ENCODE measurements at regions not wholly inside any gene's neighbourhood (a gene's known extent, or its start where the extent isn't known, plus 50 kb on each side); places are given as distances from the start of the nearest gene placed in this dataset.

DNA sequence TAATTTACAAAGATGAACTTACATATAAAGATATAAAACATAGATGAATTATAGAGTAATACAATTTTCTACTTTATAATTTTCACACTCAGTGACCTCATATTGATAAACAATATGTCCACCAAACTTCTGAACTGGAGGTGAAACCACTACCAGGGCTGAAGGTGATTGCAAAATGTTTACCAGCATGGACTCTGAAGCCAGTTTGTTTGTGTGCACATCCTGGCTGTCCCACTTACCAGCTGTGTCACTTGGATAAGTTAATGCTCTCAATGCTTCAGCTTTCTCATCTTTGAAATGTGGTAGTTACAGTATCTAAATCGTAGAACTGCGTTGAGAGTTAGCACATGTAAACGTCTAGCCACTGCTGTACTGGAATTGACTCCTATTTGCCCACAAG is 392.6 kb downstream of the HNRNPD start:
- intact Hi-C loops (cut with DNase I): no loop called here
- no peak for ATAC-seq
- DNase-seq: no peak

DNA sequence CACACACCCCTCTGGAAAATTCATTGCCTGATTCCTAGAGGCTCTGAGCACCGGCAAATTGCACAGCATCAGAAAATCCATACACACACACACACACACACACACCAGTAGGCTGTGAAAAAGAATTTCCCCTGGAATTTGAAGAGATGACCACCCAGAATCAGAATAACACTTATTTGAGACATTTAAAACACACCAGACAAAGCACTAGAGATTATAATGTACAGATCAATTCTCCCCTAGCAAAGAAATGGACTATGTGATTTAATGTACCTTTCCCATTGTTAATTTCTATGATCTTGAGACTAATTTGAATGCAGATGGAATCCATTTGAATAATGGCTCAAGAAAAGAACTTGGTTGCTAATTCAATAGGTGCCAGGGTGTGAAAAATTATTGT is 399.3 kb downstream of the HNRNPD start:
- ATAC-seq (no peak), DNase-seq (no peak)
- intact Hi-C loops (cut with DNase I): no loop called here

DNA sequence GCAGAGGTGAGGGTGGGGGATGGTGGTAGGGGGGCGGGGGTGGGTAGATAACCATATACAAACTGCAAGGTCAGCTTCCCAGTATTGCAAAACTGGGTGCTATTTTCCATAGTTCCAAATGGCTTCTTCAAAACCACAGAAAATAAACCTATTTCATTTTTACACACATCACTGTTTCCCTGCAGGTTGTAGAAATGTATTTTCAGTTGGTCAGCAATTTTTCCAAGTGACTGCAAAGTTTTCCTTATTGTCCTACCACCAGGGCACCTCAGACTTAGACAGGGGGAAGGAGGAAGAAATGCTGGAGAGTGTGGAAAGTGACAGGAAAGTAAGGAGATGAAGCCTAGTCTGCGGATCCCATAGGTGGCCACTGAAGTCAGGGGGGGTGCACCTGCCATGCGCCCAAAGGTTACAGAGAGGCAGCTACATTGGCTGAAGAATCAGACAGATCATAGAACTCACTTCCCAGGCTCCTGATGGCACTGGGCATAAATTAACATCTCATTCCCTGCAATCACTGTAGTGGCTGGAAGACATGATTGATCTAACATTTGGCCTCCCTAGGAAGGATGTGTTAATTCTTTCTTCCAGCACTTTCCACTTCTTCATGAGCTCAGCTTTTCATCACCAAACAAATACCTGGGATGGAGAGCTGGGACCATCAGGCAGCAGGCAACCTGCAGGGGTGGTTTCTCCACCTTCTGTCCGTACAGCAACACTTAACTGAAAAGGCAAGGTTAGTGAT is 402.0 kb downstream of the HNRNPD start:
- intact Hi-C loops (cut with DNase I): no loop called here
- ATAC-seq: no peak
- no peak for DNase-seq

DNA sequence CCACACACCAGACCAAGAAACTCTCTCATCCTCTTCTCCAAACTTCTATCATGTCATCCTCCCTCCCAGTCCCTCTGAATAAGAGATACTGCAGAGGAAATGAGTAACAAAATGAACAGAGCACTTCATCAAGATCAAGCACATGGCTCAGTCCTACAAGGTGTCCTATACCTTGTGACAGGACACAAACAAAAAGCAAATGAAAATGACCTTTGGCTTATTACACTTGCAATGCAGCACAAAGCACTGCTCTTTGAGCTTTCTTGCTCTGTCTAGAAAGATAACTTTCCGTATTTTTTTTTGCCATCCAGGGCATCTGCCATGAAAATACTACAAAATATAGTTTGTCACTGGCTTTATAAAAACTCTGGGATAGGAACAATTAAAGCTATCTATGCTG is 402.7 kb downstream of the HNRNPD start:
- intact Hi-C loops (cut with DNase I): no loop called here
- DNase-seq (no peak), ATAC-seq (no peak)

DNA sequence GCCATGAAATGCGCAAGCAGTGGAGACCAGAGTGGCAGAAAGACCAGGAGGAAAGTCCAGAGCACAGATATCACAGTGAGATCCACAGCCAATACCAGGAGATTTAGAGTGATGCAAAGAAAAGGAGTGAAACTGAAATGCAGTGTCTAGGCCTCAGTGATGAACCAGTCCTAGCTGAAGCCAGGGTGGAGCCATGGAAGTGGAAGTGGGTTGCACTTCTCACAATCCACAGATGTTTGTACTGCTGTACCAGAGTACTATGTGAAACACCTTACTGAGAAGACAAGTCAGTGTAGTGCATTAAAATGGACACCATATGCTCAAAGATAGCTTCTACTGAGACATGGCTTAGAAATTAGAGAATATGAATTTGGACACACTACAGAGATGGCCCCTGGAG is 403.3 kb downstream of the HNRNPD start:
- DNase-seq: no peak
- intact Hi-C loops (cut with DNase I): no loop called here

DNA sequence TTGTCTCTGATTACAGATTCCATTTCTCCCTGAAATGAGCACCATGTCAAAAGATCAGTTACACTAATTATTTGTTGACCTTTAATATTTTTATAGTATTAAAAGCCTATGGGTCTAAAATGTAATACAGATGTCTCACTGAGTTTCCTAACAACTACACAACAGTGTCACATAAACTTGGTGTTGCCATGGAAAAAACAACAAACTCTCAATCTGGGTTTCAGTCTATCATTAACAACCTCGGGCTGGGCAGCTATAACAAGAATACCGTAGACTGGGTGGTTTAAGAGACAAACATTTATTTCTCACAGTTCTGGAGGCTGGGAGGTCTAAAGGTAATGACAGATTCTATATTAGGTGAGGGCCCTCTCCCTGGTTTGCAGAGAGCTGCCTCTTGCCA is 407.1 kb downstream of the HNRNPD start:
- DNase-seq (no peak), ATAC-seq (no peak)
- intact Hi-C loops (cut with DNase I): no loop called here

More for the DNA sequence above, 403.3 kb downstream of the HNRNPD start:
- ATAC-seq: no peak

DNA sequence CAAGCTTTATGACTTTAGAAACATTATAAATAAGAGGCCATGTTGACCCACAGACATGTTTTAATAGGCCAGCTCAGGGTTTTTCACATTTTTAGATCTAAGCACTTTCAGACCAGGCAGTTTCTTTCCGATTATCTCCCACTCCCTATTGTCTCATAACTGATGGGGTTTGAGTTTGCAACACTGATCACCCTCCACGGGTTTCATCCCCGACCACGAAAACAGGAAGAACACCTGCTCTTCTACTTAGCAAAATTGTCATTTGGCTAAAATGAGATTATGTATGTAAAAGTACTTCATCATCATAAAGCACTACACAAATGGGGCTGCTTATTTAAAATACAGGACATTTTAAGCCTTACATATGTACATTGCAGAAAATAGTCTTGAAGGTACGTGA is 407.9 kb downstream of the HNRNPD start:
- no peak for ATAC-seq
- intact Hi-C loops (cut with DNase I): no loop called here

DNA sequence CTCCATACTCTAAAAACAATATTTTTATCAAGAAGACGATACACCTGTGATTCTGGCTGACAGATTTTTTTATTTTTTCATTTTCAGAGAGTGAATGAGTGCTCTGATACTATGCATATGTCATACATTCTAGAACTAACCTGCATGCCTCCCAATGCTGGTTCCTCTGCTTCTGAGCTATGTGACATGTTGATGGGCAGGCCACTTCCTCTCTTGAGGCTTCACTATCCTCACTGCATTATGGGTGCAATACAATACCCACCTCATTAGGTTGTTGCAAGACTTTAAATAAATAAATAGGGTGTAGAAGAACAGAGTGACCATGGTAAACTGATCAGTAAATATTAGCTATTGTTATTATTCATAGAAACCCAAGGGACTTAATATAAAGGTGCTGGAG is 408.3 kb downstream of the HNRNPD start:
- intact Hi-C loops (cut with DNase I): no loop called here
- DNase-seq (no peak), ATAC-seq (no peak)

More for the DNA sequence above, 407.9 kb downstream of the HNRNPD start:
- no peak for DNase-seq

DNA sequence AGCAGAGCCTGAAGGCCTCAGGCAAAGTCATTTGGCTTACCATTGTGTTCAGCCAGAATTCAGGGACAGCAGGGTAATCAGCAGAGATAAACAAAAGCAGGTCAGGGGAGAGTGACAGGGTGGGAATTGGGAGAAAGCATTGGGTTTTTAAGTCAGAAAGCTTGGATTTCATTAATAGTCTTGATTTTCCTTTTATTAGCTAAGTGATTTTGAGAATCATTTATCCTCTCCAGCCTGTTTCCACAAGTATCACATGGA is 410.1 kb downstream of the HNRNPD start:
- no peak for ATAC-seq
- no peak for DNase-seq
- intact Hi-C loops (cut with DNase I): no loop called here

DNA sequence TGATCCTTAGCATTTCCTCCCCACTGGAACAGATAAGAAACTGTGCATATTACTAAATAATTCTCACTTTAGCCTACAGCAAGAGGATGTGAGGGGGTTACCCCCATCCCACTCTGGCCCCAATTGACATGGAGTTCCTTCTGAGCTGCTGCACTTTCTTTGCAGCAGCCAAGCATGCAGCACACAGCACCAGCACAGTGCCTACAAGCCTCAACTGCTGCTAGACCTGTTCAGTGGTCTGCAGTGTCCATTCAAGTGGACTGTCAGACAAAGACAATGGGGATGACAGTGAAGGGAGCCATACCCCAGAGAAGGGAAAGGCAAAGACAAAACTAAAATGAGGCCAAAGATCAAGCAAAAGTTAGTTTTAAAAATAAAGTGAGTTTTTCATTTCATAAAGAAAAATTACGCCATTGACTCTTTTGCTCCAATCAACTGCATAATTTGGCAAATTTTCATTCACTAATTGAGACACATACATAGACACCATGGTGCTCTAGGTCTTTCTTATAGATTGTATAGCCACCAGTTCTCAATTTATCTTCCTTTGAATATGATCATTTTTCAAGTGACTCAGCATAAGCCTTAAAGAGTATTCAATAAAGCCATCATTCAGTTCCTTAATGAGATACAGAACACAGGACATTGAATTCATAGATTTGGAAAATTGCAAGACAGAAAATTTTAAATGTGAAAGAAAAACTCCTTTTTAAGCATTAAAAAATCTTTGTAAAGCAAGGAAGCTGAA is 410.6 kb downstream of the HNRNPD start:
- no peak for ATAC-seq
- DNase-seq: no peak
- intact Hi-C loops (cut with DNase I): no loop called here

DNA sequence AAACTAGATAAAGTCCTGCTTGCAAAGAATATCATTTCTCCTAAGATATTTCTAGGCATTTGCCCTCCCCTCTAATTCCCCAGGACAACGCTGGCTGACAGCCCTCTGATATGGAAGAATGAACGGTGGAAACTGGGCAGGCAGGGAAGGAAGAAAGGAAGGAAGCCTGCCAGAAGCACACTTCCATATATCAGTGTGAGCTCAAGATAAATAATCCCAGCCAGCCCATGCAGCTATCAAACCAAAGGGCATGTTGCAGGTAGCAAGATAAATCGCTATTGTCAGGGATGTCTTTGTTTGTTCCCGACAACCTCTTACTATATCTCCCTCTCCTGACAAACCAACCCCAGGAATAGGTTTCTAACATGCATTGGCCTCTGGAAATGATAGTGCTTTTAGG is 412.8 kb downstream of the HNRNPD start:
- DNase-seq (no peak), ATAC-seq (no peak)
- intact Hi-C loops (cut with DNase I): no loop called here

DNA sequence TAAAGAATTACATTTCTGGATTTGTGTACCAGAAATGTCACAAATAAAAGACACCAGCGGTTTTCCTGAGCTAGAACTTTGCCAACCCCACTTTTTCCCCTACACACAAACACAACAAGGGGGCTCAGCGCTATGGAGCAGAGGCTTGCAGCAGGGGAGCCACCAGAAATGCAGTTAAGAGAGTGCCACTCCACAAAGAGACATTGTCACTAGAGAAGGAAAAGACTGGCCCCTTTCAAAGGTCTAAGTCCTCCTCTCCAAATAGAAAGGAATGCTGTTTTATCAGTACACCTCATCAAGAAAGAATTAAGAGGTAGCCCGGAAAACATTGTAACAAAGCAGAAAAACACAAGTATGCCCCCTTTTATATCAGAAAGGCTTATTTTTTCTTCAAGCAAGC is 419.5 kb downstream of the HNRNPD start:
- DNase-seq: no peak
- no peak for ATAC-seq
- intact Hi-C loops (cut with DNase I): no loop called here

DNA sequence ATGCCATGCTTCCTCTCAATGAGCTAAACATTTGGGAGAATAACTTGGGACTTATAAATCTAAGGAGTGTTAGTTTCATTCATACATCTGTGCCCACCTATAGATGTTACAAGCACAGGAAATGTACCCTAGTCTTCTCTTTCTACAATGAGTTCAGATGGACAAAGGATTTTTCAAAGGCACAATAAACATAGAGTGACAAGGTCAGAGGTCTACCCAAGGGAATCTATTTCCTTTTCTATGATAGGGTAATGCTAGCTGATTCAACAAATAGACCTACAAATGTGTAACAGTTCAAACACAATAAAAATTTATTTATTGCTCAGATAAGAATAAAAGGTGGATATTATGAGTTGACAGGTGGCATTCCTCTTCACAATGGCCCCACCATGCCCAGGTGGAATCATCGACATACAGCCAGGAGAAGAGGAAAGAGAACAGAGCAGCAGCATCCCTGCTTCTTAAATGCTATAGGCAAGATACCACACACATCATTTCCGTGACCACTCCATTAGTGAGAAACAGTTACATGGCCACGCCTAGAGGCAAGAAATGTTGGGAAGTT is 421.8 kb downstream of the HNRNPD start:
- intact Hi-C loops (cut with DNase I): no loop called here
- DNase-seq (no peak), ATAC-seq (no peak)

DNA sequence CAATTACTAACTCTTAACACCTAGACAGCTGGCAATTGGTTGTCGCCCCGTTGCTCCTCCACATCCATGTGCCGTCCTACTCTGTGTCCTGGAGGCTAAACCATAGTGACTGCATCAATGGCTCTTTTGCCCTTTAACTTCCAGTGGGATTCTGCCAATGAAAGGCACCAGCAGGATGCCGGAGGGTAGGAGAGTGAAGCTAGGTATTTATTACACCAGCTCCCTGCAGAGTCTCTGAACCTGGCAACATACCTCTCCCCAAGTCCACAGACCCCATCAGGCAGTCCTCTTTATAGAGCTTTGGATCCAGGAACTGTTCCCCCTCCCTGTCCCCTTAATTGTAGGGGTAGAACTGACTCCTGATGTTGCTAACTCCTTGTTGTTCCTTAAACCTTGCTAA is 426.8 kb downstream of the HNRNPD start:
- ATAC-seq (no peak), DNase-seq (no peak)
- intact Hi-C loops (cut with DNase I): no loop called here

DNA sequence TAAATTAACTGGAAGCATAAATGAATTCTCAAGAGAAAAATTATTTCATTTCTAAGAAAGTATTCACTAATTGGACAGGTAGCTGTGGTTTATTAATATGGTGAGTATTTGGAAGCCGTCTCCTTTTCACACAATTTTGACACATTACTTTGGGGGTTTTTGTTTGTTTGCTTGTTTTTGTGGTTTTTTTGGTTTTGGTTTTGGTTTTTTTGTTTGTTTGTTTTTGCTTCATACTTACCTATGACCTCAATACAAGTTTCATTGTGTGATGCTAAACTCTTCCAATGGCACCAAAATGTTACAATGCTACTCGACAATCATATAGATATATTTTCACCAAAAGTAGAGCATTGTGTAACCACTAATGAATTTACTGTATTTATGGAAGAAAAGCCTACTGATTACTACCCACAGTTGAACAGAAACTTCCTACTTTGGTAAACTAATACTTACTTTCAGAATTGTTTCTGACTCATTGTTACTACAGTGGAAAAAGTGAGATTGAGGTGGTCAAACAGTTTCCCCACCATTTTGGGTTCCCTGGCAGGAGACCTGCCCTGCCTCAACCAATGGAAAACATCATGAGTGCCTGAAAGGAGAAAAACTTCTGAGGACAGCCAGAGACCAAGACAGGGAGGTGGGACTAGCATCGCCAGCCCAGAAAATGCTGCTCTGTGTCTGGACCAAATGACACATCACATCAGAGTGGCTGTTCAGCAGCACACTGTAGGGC is 443.1 kb downstream of the HNRNPD start:
- DNase-seq (no peak), ATAC-seq (no peak)
- intact Hi-C loops (cut with DNase I): no loop called here

DNA sequence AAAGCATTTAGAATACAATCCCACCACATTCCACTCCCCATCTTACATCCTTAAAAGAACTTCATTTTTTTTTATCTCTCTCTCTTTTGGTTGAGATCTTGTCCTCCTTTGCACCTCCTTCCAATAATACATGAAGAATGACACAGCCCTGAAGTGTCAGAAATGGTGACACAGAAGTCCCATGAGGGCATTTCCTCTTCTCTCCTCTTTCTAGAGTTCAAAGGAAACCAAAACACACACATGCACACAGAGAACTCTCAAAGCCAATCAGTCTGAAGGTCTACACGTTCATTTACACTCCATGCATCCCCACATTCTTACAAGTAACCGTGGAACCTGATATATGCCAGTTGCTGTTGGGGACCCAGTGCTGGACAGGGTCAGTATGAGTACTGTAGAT is 450.7 kb downstream of the HNRNPD start:
- intact Hi-C loops (cut with DNase I): no loop called here
- no peak for DNase-seq
- no peak for ATAC-seq

DNA sequence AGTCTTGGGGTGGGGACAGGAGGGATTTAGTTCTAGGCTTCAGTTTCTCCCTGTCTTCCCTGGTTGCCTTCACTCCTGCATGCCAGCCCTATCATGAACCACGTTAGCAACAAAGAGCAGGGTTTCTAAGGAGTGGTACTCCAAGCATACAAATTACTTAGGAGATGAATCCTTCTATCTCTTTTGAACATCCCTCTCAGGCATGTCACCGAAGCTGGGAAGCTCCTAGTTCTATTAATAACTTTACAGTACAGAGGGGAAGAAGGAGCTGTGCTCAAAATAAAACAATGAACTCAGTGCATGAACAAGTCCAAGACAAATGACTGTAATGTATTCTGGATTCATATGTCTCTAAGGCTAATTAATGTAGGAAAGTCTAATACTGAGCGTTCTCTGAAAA is 450.6 kb upstream of the RASGEF1B start:
- intact Hi-C loops (cut with DNase I): no loop called here
- peak; percentile 73 to 84 for ATAC-seq
- no peak for DNase-seq

DNA sequence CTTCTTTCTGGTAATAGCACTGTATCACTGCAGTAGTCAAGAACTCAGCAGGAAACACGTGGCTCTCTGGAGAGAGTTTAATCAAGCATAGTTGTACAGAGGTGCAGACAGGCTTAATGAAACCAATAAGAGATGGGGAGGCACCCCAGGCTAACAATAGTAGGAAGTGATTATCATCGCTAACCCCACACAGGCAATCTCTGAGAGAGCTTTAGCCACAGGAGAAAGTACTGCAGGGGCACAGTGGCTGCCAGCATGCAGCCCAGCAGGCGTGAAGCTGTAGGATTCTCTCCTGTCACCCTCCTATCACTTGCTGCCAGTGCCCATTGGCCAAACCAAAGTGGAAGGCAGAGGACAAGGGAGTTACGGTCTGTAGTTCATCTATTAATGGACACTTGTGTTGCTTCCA is 450.0 kb upstream of the RASGEF1B start:
- DNase-seq: peak; percentile 48
- intact Hi-C loops (cut with DNase I): no loop called here
- ATAC-seq: peak; percentile 86 to 88

DNA sequence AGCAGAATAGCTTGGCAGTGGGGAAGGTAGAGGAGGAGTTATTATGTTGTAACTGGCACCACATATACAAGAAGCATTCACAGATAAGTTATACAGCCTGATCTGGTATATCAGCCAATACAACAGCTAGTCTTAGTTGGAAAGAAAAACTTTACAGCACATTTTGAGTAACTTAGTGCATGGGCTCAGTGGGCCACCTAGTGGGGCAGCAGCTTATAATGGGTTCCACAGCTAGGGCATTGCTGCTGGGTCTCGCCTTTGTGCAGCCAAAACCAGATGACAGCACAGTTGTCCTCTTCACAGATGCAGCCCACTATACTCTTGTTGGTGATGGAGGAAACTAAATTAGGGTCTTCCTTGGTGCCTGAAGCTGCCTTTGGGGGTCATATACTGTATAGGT is 448.1 kb upstream of the RASGEF1B start:
- no peak for DNase-seq
- intact Hi-C loops (cut with DNase I): no loop called here

DNA sequence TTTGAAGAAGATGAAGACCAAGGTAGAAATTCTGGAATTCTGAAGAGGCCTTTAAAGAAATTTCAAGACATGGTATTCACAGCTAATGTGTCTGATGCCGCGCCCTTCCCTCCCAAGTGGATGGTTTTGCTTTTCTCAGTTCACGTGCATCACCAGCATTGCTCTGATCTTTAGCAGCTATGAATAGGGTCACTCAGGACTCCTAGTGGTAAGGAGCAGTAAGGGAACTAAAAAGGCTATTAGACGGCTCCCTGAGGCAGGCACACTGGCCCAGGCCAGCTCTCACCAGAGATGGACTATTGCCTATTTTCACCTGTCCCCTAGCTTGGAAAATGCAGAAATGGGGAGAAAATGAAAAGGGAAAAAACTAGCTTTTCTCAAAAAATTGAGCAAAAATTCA is 447.5 kb upstream of the RASGEF1B start:
- ATAC-seq (peak in 1 of 2 donors; percentile 34), DNase-seq (no peak)
- intact Hi-C loops (cut with DNase I): no loop called here

More for the DNA sequence above, 448.1 kb upstream of the RASGEF1B start:
- ATAC-seq: no peak
